ENCODE measurements at regions not wholly inside any gene's neighbourhood (a gene's known extent, or its start where the extent isn't known, plus 50 kb on each side); places are given as distances from the start of the nearest gene placed in this dataset.

DNA sequence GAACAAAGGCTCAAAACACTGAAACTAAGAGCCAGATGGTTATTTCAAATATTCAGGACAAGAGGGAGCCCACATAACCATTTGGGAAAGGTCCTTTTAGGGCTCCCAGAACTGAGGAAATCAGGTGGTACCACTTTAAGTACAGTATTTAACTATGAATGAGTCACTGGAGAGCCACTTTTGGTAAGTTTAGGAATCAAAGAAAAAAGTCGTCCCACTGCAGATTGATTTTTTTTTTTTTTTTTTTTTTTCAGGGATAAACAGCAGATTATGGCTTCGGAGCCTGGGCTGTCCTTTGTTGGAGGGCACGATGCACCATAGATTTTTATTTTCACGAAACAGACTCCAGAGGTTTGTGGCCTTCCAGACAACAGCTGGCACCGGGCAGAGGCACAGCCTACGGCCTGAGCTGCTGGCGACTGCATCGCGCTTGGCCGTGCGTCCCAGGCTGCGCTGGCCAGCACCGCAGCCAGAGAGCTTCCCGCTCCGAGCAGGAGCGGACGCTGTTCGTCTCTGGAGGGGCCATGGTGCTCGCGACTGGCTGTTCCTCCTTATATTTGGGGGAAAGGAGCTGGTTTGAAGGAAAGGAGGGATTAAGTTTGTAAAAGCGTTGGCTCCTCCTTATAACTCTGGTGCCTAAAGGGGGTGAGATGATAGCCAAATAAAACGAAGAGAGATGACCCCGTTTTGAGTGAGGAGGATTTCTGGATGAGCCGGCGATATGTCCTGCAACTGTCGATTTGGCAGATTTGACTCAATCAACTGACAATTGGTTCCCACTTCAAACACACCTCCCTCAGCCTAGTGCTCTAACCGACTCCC lies 152.9 kb upstream of the GOLIM4 start:
- peak overlapping the region; percentile 52; the same call in 1 of the 2 replicates for H3K9ac ChIP-seq (ENCODE audit: low read depth, low read length)

More for the DNA sequence above, 152.9 kb upstream of the GOLIM4 start:
- H2AK9ac ChIP-seq (replicated peaks; ENCODE audit: low read depth, low read length, poor library complexity): peak overlapping the region; percentile 25
- no peak overlapping the region for H4K5ac ChIP-seq (ENCODE audit: low read depth, low read length)
- dilution Hi-C loops (cut with HindIII; ENCODE audit: low sequenced_read_pairs, unreplicated experiment) (no loop called here), in situ Hi-C loops (cut with MboI; ENCODE audit: low sequenced_read_pairs) (no loop called here), intact Hi-C loops (cut with micrococcal nuclease) (loop anchor here (1.0 kb wide), 1 partner anchor 219 kb away; no protein-coding TSS in a partner anchor)
- no peaks in the 10 kb centered on the region for H3K9me3 ChIP-seq (ENCODE audit: control insufficient read depth, insufficient read depth, low read length)
- H3K9me1 ChIP-seq (ENCODE audit: insufficient read depth, low read length): no peaks in the 10 kb centered on the region
- H2BK20ac ChIP-seq (ENCODE audit: low read depth, low read length): 0 out of 2 replicates have a peak overlapping the region, but pooled peaks have one; percentile 9
- ChIA-PET POLR2A (ENCODE audit: unreplicated experiment) (interaction anchor here (0.7 kb wide), 2 partner anchors 599 to 1228 kb away, joined by 4 to 32 read pairs; no protein-coding TSS in a partner anchor), CTCF (interaction anchor here (0.7 to 1.5 kb wide), 5 partner anchors 14 to 91 kb away, joined by 3 to 4 read pairs (median 3); no protein-coding TSS in a partner anchor)
- no peaks in the 10 kb centered on the region for H3K4me1 ChIP-seq (ENCODE audit: control insufficient read depth, insufficient read depth, low read length)
- H4K91ac ChIP-seq (ENCODE audit: insufficient read depth, low read depth, low read length): peak overlapping the region; percentile 19; the same call in 1 of the 2 replicates
- no peaks in the 10 kb centered on the region for H3K79me1 ChIP-seq (ENCODE audit: low read depth in 1 of 2, low read length in 2 of 2)
- H3K27ac ChIP-seq (ENCODE audit: insufficient read depth, low read length): peak overlapping the region; percentile 62; the same call in 1 of the 2 replicates
- peak overlapping the region; percentile 69 for H3K4me3 ChIP-seq (ENCODE audit: insufficient read depth, low read depth, low read length)
- peak overlapping the region; percentile 38; the same call in 1 of the 3 replicates for H2BK15ac ChIP-seq (ENCODE audit: low read depth, low read length)
- H3K23ac ChIP-seq (ENCODE audit: low read depth, low read length): peak overlapping the region; percentile 78
- H2BK120ac ChIP-seq (ENCODE audit: low read depth, low read length): peak overlapping the region; percentile 51
- peak overlapping the region; percentile 70 for H3K4ac ChIP-seq (ENCODE audit: low read depth, low read length)
- no peak overlapping the region for H2BK5ac ChIP-seq (ENCODE audit: low read depth, low read length, poor library complexity, severe bottlenecking)
- H3K27me3 ChIP-seq (ENCODE audit: control insufficient read depth, insufficient read depth, low read length): peaks cover 2% of the 10 kb centered on the region; the same call in 1 of the 2 replicates
- no peak overlapping the region; the same call in 1 of the 2 replicates for H3K18ac ChIP-seq (ENCODE audit: low read depth, low read length)
- WGBS, 2 experiments (ENCODE audit: extremely low coverage in 2 of 2, insufficient read length in 1 of 2): 0% methylated on average over 1 of the region's 27 CpGs; no CpG with 5 or more reads in 1 of the 2 experiments
- H2AK5ac ChIP-seq (ENCODE audit: low read depth, low read length): no peak overlapping the region
- no peaks in the 10 kb centered on the region for H4K20me1 ChIP-seq (ENCODE audit: insufficient read depth, low read length)
- no peak overlapping the region; the same call in 1 of the 2 replicates for H3K56ac ChIP-seq (ENCODE audit: extremely low read depth, insufficient read depth, low read length)
- no TSS peak for BruUV-seq (replicated peaks)
- H4K8ac ChIP-seq (ENCODE audit: low read depth in 2 of 2, low read length in 2 of 2): 0 out of 4 replicates have a peak overlapping the region, but pooled peaks of 1 of the 2 experiments have one; percentile 26
- peak overlapping the region; percentile 56 for H3K14ac ChIP-seq (replicated peaks; ENCODE audit: low read depth, low read length)
- peak overlapping the region; percentile 91 for H3K4me2 ChIP-seq (ENCODE audit: low read depth, low read length)
- H3K36me3 ChIP-seq (ENCODE audit: control insufficient read depth, insufficient read depth, low read length): no peaks in the 10 kb centered on the region
- peak overlapping the region; percentile 96 for H2AFZ ChIP-seq (replicated peaks; ENCODE audit: low read length, poor library complexity)
- ATAC-seq (ENCODE audit: low read depth) (peak; percentile 55), DNase-seq (peak; percentile 47)
- TF ChIP-seq NFE2L2 (IDR thresholded peaks at IDR 0.05; ENCODE audit: low read depth, low read length): no peak
- no peak for TF ChIP-seq RCOR1 (IDR thresholded peaks at IDR 0.05; ENCODE audit: insufficient replicate concordance, low read length)
- TF ChIP-seq CHD1 (IDR thresholded peaks at IDR 0.05; ENCODE audit: low read depth, low read length): no peak
- no peak for TF ChIP-seq BHLHE40 (IDR thresholded peaks at IDR 0.05; ENCODE audit: low read depth, low read length)
- no peak for TF ChIP-seq ELK1 (IDR thresholded peaks at IDR 0.05; ENCODE audit: borderline replicate concordance, low read depth, low read length)
- TF ChIP-seq RAD21 (IDR thresholded peaks at IDR 0.05; ENCODE audit: low read length): no peak
- TF ChIP-seq SMC3 (IDR thresholded peaks at IDR 0.05; ENCODE audit: low read depth, low read length): no peak
- no peak for TF ChIP-seq MXI1 (IDR thresholded peaks at IDR 0.05; ENCODE audit: borderline replicate concordance, low read depth, low read length)
- no peak for TF ChIP-seq MAZ (IDR thresholded peaks at IDR 0.05; ENCODE audit: borderline replicate concordance, low read depth, low read length)
- TF ChIP-seq, protein P1, sequence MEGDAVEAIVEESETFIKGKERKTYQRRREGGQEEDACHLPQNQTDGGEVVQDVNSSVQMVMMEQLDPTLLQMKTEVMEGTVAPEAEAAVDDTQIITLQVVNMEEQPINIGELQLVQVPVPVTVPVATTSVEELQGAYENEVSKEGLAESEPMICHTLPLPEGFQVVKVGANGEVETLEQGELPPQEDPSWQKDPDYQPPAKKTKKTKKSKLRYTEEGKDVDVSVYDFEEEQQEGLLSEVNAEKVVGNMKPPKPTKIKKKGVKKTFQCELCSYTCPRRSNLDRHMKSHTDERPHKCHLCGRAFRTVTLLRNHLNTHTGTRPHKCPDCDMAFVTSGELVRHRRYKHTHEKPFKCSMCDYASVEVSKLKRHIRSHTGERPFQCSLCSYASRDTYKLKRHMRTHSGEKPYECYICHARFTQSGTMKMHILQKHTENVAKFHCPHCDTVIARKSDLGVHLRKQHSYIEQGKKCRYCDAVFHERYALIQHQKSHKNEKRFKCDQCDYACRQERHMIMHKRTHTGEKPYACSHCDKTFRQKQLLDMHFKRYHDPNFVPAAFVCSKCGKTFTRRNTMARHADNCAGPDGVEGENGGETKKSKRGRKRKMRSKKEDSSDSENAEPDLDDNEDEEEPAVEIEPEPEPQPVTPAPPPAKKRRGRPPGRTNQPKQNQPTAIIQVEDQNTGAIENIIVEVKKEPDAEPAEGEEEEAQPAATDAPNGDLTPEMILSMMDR (conservative IDR thresholded peaks at IDR 0.05; ENCODE audit: low read depth, low read length): no peak
- no peak for TF ChIP-seq POLR2A (IDR thresholded peaks at IDR 0.05; ENCODE audit: low read depth, low read length)
